GM12892 (cell line): ENCODE measurements at regions not wholly inside any gene's neighbourhood (a gene's known extent, or its start where the extent isn't known, plus 50 kb on each side); places are given as distances from the start of the nearest gene placed in this dataset.

ENCODE experiments used
- POLR2A ChIP-seq: IDR thresholded peaks from 2 replicates; pipeline ENCODE4 v1.6.1; 2011; ENCODE audit warnings: low read depth, low read length, control low read depth
- TAF1 ChIP-seq: IDR thresholded peaks from 2 replicates; pipeline ENCODE4 v1.6.1; 2011; ENCODE audit warnings: low read depth, mild to moderate bottlenecking, control low read depth, low read length, borderline replicate concordance

- TF ChIP-seq POLR2A (no peak), TAF1 (no peak)
Measured at GRCh38 chr2:19714926-19715325, 186.9 kb downstream of the TTC32 start.
